ENCODE measurements at regions not wholly inside any gene's neighbourhood (a gene's known extent, or its start where the extent isn't known, plus 50 kb on each side); places are given as distances from the start of the nearest gene placed in this dataset.

DNA sequence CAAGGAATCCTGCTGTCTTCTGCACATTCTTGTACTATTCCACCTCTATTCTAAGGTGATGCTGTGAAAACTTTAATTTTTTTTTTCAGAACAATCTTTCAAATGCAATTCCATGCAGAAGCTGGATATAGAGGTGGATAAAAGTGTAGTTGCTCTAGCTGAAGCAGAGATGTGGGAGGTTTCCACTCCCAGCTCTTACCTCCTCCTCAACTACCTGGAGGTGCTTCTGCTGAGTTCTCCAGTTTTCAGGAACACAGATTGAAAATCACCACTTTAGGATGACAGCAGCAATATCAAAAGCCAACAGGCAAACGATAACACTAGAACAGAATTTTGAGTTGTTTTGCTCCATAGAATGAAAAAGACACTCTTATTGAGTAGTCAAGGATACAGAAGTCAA lies 51.1 kb upstream of the FAM98A start:
- no peak for DNase-seq (ENCODE audit: low read depth in 2 of 2)

Data from stimulated activated CD4-positive, alpha-beta T cell treated with anti-CD3 and anti-CD28 coated beads, Interleukin-4, amount 100 ng/mL, for 48 hours (primary cell).